Spinal cord (tissue), 9 donors: ENCODE measurements at regions not wholly inside any gene's neighbourhood (a gene's known extent, or its start where the extent isn't known, plus 50 kb on each side); places are given as distances from the start of the nearest gene placed in this dataset.

Experiments
- DNase-seq, 6 donors: peaks; one replicate each; pipeline versions ENCODE4 v3.0.0 to v3.0.0-alpha.2; 2013 to 2015; ENCODE audit warnings: low spot score in 6 of 6, low read depth in 4 of 6
- H3K27ac ChIP-seq: one replicate; pipeline ENCODE4 v1.5.1; 2013; ENCODE audit warnings: low read depth, low read length, control low read depth
- H3K27me3 ChIP-seq: one replicate; pipeline ENCODE4 v1.6.1; 2013; ENCODE audit warnings: low read length; ENCODE audit not compliant: control insufficient read depth, insufficient read depth
- H3K36me3 ChIP-seq: one replicate; pipeline ENCODE4 v1.6.1; 2013; ENCODE audit warnings: low read length; ENCODE audit not compliant: control insufficient read depth, insufficient read depth
- H3K4me1 ChIP-seq: one replicate; pipeline ENCODE4 v1.6.1; 2013; ENCODE audit warnings: low read length; ENCODE audit not compliant: control insufficient read depth, insufficient read depth
- H3K4me3 ChIP-seq: one replicate; pipeline ENCODE4 v1.5.1; 2013; ENCODE audit warnings: low read depth, low read length, control low read depth
- H3K9me3 ChIP-seq: one replicate; pipeline ENCODE4 v1.6.1; 2013; ENCODE audit warnings: low read length; ENCODE audit not compliant: control insufficient read depth, insufficient read depth
- WGBS: methylation state at CpG from one replicate; pipeline ENCODE4 v1.1.5; 2013; ENCODE audit warnings: missing lambda C conversion rate; ENCODE audit not compliant: insufficient coverage; 5-methylcytosine and 5-hydroxymethylcytosine counted together
- donor health status: healthy.

DNA sequence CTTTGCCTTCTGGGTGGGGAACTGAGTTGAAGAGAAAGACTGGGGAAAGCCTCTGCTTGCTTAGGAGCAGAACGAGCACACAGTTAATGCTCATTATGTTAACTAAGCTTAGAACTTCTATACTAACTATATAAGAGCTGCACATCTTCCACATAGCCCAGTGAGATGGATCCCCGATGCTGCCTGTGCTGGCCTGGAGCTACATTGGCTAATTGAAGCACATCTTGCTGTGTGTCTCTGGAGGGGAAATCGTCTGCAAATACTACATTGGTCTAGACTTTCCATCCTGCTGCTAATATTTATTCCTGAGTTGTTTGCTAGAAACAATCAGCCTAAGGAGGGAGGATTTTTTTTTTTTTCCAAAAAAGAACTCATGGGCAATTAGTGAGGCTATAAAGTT lies 406.3 kb downstream of the HAPSTR1 start:
- DNase-seq = peak in 1 of 6 donors; percentile 50
- Histone ChIP-seq H3K9me3 (no peaks in the 10 kb centered on the region), H3K36me3 (no peaks in the 10 kb centered on the region), H3K27ac (no peak overlapping the region), H3K27me3 (no peaks in the 10 kb centered on the region), H3K4me1 (peaks cover 6% of the 10 kb centered on the region), H3K4me3 (no peak overlapping the region)
- no CpG with 5 or more reads among the region's 3 CpGs for WGBS

DNA sequence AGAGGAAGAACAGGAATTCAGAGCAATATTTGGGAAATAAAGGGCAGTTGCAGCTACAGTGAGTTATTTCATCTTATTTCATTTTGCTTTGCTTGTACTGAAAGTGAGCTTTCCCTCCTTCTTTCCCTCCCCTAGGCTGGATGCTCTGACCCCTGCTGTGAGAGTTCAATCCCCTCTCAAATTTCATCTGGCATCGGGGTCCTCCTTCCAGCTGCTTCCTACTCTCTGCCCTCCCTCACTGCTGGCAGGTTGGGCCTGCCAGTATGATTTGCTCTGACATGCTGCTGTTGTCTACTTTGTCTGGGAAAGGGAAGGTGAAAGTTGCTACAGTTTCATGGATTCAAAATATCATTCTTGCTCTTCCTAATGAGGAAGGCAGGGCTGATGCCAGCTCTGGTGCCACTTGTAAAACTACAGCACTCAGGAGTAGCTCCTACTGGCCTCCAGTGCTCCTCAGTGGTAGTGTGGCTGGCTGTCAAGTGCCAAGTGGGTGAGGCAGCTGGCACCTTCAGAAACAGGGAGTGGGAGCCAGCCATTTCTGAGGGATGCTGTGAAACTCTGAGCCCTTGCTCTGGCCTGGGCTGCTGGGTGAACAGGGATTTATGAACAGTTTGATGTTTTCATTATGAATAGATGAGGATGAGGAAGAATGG lies 408.6 kb downstream of the HAPSTR1 start:
- Histone ChIP-seq H3K9me3 (no peaks in the 10 kb centered on the region), H3K27ac (no peak overlapping the region), H3K4me3 (no peak overlapping the region), H3K4me1 (peaks cover 6% of the 10 kb centered on the region), H3K27me3 (no peaks in the 10 kb centered on the region), H3K36me3 (no peaks in the 10 kb centered on the region)
- 40% methylated on average over 1 of the region's 1 CpG for WGBS
- DNase-seq = no peak

DNA sequence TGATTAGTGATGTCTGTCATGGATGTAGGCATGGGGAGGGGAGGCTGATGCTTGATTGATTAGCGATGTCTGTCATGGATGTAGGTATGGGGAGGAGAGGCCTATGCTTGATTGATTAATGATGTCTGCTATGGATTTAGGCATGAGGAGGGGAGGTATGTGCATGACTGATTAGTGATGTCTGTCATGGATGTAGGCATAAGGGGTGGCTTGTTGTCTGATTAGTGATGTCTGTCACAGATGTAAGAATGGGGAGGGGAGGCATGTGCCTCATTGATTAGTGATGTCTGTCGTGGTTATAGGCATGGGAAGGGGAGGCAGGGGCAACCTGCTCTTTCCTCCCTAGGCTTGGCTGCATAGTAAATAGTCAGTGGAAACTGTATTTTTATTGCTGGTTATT lies 409.4 kb downstream of the HAPSTR1 start:
- Histone ChIP-seq H3K9me3 (peaks cover 2% of the 10 kb centered on the region), H3K27me3 (no peaks in the 10 kb centered on the region), H3K4me1 (peaks cover 6% of the 10 kb centered on the region), H3K27ac (no peak overlapping the region), H3K36me3 (no peaks in the 10 kb centered on the region), H3K4me3 (no peak overlapping the region)
- DNase-seq = no peak
- WGBS = 80% methylated on average over 2 of the region's 2 CpGs

DNA sequence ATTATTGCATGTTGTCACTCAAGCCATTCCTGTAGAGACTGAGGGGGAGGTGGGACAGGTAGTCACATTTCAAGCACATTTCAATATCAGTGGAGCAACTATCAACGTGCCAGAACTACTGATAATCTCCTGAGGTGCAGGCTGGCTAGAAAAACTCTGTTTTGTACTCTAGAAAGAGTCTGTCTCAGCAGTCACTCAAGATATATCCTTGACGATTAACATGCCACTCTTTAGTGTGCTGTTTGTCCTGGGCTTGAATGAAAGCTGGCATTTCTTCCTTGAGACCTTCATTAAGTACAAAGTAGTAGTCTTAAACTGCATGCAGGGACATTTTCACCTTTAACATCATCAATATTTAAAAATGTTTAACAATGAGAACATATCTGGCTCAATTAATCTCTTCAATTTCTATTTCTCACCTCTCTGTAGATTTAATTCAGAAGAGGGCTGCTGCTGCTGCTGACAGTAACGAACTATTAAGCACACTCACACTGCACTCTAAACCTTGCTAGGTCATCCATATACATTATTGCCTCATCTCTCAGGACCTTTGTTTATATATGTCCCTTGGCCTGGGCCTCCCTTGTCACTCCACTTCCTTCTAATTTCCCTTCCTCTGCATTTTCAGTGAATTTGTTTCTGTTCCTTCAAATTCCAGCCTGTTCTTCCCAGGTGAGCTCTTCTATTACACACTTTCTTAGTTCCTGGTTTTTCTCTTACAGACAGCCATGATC lies 412.0 kb downstream of the HAPSTR1 start:
- H3K27ac ChIP-seq = no peak overlapping the region
- H3K27me3 ChIP-seq = no peaks in the 10 kb centered on the region
- DNase-seq = peak in 1 of 6 donors; percentile 54
- peaks cover 2% of the 10 kb centered on the region for H3K9me3 ChIP-seq
- H3K4me1 ChIP-seq = peaks cover 6% of the 10 kb centered on the region
- H3K4me3 ChIP-seq = no peak overlapping the region
- no peaks in the 10 kb centered on the region for H3K36me3 ChIP-seq
- 65% methylated on average over 2 of the region's 3 CpGs for WGBS

DNA sequence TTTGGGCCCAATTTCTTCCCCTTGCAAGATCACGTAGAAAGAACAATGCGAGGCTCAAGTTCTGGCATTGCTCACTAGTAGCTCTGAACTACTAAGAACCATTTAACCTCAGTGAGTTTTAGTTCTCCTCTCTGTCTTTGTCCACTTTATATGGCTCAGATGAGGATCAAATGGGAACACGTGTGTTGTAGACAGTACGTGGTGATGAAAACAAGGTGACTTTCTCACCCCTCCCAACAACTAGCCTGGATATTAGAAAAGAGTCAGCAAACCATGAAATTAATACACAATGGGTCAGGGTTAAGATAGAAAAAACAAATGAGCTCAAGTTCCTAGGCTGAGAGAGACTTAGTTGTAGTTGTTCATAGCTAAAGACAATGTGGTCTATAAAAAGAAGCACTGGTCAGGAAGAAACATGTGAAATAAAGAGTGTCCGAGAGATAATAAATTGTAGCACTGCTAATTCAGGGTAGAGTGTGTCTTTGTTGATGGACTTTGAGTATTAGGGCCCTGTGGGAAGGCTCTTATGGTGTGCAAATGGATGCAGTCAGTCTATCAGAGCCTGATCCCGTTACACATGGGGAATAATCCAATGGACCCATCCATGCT lies 417.0 kb downstream of the HAPSTR1 start:
- H3K27me3 ChIP-seq = no peaks in the 10 kb centered on the region
- no peak overlapping the region for H3K27ac ChIP-seq
- H3K36me3 ChIP-seq = no peaks in the 10 kb centered on the region
- 76% methylated on average over 2 of the region's 6 CpGs for WGBS
- no peak overlapping the region for H3K4me3 ChIP-seq
- no peak for DNase-seq
- peaks cover 2% of the 10 kb centered on the region for H3K9me3 ChIP-seq
- H3K4me1 ChIP-seq = no peaks in the 10 kb centered on the region

DNA sequence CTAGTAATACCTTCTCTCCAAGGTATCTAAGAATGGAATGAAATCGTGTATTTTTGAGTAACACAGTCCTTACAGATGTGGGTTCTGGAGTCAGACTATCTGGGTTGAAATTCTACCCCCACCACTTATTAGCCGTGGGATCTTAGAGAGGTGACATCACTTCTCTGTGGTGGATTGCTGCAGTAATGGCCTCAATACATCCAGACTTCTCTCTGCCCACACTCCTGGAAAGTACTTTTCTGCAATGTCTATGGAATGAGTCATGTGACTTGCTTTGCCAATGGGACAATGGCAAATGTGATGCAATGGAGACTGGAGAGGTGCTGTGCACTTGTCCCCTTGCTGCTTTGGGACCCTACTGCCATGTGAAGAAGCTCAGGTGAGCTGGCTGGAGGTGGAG lies 418.2 kb downstream of the HAPSTR1 start:
- H3K27ac ChIP-seq = no peak overlapping the region
- WGBS = no CpG with 5 or more reads among the region's 2 CpGs
- H3K9me3 ChIP-seq = peaks cover 2% of the 10 kb centered on the region
- H3K36me3 ChIP-seq = no peaks in the 10 kb centered on the region
- no peaks in the 10 kb centered on the region for H3K27me3 ChIP-seq
- no peak overlapping the region for H3K4me3 ChIP-seq
- DNase-seq = no peak
- no peaks in the 10 kb centered on the region for H3K4me1 ChIP-seq

DNA sequence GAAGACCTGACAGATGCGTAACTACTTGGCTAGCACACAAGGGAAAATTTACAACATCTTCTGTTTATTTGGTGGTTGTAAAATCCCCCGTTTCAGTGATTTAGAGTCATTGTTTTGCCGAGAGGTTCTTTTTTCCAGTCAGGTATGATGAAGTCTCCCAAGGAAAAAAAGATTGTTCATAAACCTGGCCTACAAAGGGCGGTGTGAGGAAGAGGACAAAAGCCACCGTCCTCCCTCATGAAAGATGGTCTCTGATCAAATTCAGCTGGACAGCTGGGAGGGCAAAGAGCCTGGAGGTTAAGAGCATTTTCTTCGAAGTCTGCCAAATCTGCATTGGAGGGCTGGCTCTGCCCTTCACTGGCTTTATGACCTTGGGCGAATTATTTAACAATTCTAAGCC lies 419.9 kb downstream of the HAPSTR1 start:
- no peak for DNase-seq
- no peaks in the 10 kb centered on the region for H3K36me3 ChIP-seq
- no peak overlapping the region for H3K4me3 ChIP-seq
- 54% methylated on average over 3 of the region's 7 CpGs for WGBS
- no peaks in the 10 kb centered on the region for H3K4me1 ChIP-seq
- H3K27me3 ChIP-seq = no peaks in the 10 kb centered on the region
- H3K9me3 ChIP-seq = no peaks in the 10 kb centered on the region
- H3K27ac ChIP-seq = no peak overlapping the region

DNA sequence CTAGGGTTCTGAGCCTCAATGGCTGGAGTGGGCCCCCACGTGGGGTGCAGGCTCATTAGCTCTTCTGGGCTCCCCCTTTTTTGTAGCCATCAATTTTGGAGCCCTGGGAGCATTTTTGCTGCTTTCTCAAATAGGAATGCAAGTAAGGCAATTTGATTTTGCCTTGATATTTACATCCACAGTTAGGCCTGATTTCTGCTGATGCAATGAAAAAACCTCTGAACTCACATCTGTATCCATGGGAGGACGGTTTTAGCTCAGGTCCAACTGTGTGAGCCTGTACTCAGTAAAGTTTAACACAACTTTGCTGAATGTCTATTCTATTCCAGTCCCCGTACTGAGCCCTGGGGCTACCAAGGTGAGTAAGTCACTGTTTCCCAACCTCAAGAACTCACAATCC lies 425.0 kb downstream of the HAPSTR1 start:
- no peaks in the 10 kb centered on the region for H3K9me3 ChIP-seq
- H3K27me3 ChIP-seq = no peaks in the 10 kb centered on the region
- no peak overlapping the region for H3K4me3 ChIP-seq
- H3K4me1 ChIP-seq = peaks cover 3% of the 10 kb centered on the region
- no peak for DNase-seq
- no peak overlapping the region for H3K27ac ChIP-seq
- 76% methylated on average over 2 of the region's 3 CpGs for WGBS
- no peaks in the 10 kb centered on the region for H3K36me3 ChIP-seq

DNA sequence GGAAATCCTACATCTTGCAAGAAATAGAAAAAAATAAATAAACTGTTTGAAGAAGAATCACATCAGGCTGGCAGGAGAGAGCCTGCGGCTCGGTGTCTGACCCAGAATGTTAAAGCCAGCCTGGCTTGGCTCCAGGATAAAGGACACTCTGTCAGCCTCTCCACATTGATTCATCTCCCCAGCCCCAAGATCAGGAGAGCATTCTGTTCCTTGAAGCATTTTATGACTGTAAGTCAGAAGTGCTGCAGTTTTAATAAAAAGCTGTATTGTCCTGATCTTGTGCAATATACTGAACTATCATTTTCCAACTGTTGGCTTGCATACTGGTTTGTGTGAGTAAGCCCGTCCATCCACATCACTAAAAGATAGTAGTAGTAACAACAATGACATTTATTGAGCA lies 426.6 kb downstream of the HAPSTR1 start:
- H3K4me3 ChIP-seq = no peak overlapping the region
- WGBS = 15% methylated on average over 2 of the region's 3 CpGs
- H3K27ac ChIP-seq = no peak overlapping the region
- H3K9me3 ChIP-seq = no peaks in the 10 kb centered on the region
- no peaks in the 10 kb centered on the region for H3K27me3 ChIP-seq
- H3K36me3 ChIP-seq = no peaks in the 10 kb centered on the region
- H3K4me1 ChIP-seq = peaks cover 3% of the 10 kb centered on the region
- DNase-seq = peak in 5 of 6 donors; percentile 15 to 73 (median 33)

DNA sequence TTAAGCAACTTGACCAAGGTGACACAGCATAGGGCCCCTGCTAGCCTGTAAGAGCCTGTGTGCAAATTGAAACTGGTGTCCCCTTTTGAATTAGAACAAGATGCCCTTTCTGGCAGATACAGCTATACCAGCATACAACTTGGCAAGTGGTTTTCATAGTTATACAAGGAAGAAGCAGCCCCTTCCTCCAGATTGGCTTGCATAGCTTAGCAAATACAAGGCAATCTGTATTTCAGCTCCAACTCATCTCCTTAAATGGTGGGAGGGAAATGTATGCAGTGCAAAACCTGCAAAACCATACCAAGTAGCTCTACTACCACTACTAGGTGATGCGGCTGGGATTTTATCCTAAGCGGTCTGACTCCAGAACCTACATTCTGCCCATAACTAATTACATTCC lies 427.1 kb downstream of the HAPSTR1 start:
- Histone ChIP-seq H3K4me1 (peaks cover 3% of the 10 kb centered on the region), H3K36me3 (no peaks in the 10 kb centered on the region), H3K9me3 (no peaks in the 10 kb centered on the region), H3K27ac (no peak overlapping the region), H3K4me3 (no peak overlapping the region), H3K27me3 (no peaks in the 10 kb centered on the region)
- WGBS = no CpG with 5 or more reads among the region's 2 CpGs
- DNase-seq = peak in 1 of 6 donors; percentile 70
